ENCODE measurements at regions not wholly inside any gene's neighbourhood (a gene's known extent, or its start where the extent isn't known, plus 50 kb on each side); places are given as distances from the start of the nearest gene placed in this dataset.

DNA sequence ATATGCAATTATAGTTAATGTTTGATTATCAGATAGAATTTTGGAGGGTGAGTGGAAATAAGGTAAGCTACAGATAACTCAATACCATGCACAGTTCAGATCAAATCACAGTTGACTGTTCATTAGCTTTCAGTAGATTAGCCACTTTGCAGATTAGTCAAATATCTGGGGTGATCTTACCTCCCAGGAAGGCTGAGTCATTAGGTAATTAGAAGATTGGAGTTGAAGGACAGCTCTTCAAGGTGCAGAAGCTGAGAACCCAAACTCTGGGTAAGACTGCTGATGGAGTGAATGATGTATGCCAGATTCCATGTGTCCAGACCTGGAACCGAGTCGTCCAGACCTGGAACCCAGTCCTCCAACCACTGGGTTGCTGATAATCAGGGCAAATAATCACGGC is 262.8 kb upstream of the UBE2E3 start (continued):
- no peak for TF ChIP-seq YY1 (IDR thresholded peaks at IDR 0.05; ENCODE audit: extremely low read depth, insufficient replicate concordance, low read depth, low read length)

DNA sequence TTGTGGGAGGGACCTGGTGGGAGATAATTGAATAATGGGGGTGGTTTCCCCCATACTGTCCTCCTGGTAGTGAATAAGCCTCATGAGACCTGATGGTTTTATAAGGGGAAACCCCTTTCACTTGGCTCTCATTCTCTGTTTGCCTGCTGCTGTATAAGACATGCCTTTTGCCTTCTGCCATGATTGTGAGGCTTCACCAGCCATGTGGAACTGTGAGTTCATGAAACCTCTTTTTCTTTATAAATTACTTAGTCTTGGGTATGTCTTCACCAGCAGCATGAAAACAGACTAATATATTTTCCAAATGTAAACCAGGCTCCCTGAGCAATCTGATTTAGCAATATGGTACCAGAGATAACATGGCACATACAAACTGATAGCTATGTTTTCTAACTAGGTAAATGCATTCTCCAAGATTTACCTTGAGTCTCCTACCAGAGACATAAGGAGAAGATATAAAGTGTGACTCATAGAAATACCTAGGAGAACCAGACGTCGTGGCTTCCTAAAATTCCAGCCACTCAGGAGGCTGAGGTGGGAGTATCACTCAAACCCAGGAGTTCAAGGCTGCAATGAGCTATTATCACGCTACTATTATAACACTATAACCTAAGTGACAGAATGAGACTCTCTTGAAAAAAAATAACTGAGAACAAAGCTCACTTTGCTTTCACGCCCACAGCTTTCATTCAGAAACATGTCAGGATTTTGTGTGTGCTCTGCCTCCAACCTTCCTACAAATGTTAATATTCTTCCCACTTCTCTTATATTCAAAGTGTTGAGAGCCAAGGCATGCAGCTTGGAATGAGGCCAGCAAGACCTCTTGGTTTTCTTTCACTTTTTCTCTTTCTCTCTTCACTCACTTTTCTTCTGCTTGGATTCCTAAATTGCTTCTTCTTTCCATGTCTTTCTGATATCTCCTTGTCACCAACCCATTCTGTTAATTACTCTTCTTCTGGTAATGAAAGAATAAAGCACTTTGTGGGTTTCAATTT is 263.9 kb upstream of the UBE2E3 start:
- no peak for DNase-seq (ENCODE audit: low read depth, low spot score)
- intact Hi-C loops (cut with micrococcal nuclease), result no loop called here
- no peaks in the 10 kb centered on the region for H4K20me1 ChIP-seq (ENCODE audit: insufficient read depth)
- H3K4me3 ChIP-seq (replicated peaks in 1 of 2; ENCODE audit: low read depth in 1 of 2, low read length in 2 of 2), result no peak overlapping the region
- no peaks in the 10 kb centered on the region; a peak in 2 of 4 replicates for H3K9me3 ChIP-seq (ENCODE audit: control insufficient read depth in 1 of 2, insufficient read depth in 1 of 2, low read depth in 1 of 2, low read length in 2 of 2)
- TF ChIP-seq CBX3 (IDR thresholded peaks at IDR 0.05; ENCODE audit: low read depth) (no peak), CEBPB (IDR thresholded peaks at IDR 0.05; ENCODE audit: low read depth) (no peak), POLR2A (IDR thresholded peaks at IDR 0.05; ENCODE audit: borderline replicate concordance, extremely low read depth, insufficient read depth, insufficient read length) (no peak), ZFX (IDR thresholded peaks at IDR 0.05) (no peak), YY1 (IDR thresholded peaks at IDR 0.05; ENCODE audit: extremely low read depth, insufficient replicate concordance, low read depth, low read length) (no peak), SRF (IDR thresholded peaks at IDR 0.05; ENCODE audit: low read depth) (no peak), ELF1 (IDR thresholded peaks at IDR 0.05; ENCODE audit: borderline replicate concordance, low read depth) (no peak), POLR2AphosphoS5 (IDR thresholded peaks at IDR 0.05; ENCODE audit: low read depth, low read length) (no peak)
- TF ChIP-seq, protein P1, sequence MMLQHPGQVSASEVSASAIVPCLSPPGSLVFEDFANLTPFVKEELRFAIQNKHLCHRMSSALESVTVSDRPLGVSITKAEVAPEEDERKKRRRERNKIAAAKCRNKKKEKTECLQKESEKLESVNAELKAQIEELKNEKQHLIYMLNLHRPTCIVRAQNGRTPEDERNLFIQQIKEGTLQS (IDR thresholded peaks at IDR 0.05), result no peak
- TF ChIP-seq, protein P2, sequence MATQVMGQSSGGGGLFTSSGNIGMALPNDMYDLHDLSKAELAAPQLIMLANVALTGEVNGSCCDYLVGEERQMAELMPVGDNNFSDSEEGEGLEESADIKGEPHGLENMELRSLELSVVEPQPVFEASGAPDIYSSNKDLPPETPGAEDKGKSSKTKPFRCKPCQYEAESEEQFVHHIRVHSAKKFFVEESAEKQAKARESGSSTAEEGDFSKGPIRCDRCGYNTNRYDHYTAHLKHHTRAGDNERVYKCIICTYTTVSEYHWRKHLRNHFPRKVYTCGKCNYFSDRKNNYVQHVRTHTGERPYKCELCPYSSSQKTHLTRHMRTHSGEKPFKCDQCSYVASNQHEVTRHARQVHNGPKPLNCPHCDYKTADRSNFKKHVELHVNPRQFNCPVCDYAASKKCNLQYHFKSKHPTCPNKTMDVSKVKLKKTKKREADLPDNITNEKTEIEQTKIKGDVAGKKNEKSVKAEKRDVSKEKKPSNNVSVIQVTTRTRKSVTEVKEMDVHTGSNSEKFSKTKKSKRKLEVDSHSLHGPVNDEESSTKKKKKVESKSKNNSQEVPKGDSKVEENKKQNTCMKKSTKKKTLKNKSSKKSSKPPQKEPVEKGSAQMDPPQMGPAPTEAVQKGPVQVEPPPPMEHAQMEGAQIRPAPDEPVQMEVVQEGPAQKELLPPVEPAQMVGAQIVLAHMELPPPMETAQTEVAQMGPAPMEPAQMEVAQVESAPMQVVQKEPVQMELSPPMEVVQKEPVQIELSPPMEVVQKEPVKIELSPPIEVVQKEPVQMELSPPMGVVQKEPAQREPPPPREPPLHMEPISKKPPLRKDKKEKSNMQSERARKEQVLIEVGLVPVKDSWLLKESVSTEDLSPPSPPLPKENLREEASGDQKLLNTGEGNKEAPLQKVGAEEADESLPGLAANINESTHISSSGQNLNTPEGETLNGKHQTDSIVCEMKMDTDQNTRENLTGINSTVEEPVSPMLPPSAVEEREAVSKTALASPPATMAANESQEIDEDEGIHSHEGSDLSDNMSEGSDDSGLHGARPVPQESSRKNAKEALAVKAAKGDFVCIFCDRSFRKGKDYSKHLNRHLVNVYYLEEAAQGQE (IDR thresholded peaks at IDR 0.05; ENCODE audit: low read depth), result no peak
- TF ChIP-seq, protein P3, sequence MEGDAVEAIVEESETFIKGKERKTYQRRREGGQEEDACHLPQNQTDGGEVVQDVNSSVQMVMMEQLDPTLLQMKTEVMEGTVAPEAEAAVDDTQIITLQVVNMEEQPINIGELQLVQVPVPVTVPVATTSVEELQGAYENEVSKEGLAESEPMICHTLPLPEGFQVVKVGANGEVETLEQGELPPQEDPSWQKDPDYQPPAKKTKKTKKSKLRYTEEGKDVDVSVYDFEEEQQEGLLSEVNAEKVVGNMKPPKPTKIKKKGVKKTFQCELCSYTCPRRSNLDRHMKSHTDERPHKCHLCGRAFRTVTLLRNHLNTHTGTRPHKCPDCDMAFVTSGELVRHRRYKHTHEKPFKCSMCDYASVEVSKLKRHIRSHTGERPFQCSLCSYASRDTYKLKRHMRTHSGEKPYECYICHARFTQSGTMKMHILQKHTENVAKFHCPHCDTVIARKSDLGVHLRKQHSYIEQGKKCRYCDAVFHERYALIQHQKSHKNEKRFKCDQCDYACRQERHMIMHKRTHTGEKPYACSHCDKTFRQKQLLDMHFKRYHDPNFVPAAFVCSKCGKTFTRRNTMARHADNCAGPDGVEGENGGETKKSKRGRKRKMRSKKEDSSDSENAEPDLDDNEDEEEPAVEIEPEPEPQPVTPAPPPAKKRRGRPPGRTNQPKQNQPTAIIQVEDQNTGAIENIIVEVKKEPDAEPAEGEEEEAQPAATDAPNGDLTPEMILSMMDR (IDR thresholded peaks at IDR 0.05 in 2 of 3, conservative IDR thresholded peaks at IDR 0.05 in 1 of 3; ENCODE audit: borderline replicate concordance in 1 of 3, insufficient read depth in 1 of 3, low read depth in 2 of 3, low read length in 2 of 3), result no peak
- no peaks in the 10 kb centered on the region for H3K79me2 ChIP-seq (ENCODE audit: insufficient read depth, low read length)
- ATAC-seq, result no peak
- ChIA-PET POLR2A (no interaction called here), CTCF (no interaction called here), RAD21 (ENCODE audit: low non-redundant PET in 1 of 2, low total read pairs in 2 of 2, uncharacterized antibody in 2 of 2, unreplicated experiment in 2 of 2) (no interaction called here)
- no peaks in the 10 kb centered on the region for H3K4me1 ChIP-seq (ENCODE audit: control insufficient read depth in 1 of 2, insufficient read depth in 2 of 2, low read length in 2 of 2)
- H2AFZ ChIP-seq (ENCODE audit: low read depth, low read length, poor library complexity, severe bottlenecking), result no peak overlapping the region
- no peak overlapping the region for H3K4me2 ChIP-seq (ENCODE audit: low read length)
- H3K36me3 ChIP-seq (ENCODE audit: control insufficient read depth in 1 of 2, insufficient read depth in 2 of 2, low read length in 2 of 2), result no peaks in the 10 kb centered on the region
- no TSS peak for BruUV-seq (replicated peaks)
- no peaks in the 10 kb centered on the region for H3K27me3 ChIP-seq (ENCODE audit: insufficient read depth, low read length)
- H3K27ac ChIP-seq (ENCODE audit: low read depth, low read length), result no peak overlapping the region
- no peak overlapping the region for H3K9ac ChIP-seq (ENCODE audit: low read length)
- no peaks in the 10 kb centered on the region for H3K9me2 ChIP-seq (ENCODE audit: insufficient read depth)
